NAMALWA (cell line): ENCODE measurements at regions not wholly inside any gene's neighbourhood (a gene's known extent, or its start where the extent isn't known, plus 50 kb on each side); places are given as distances from the start of the nearest gene placed in this dataset.
A peak's percentile ranks its signal among the peaks of the same experiment; 100 is the strongest.

Experiments used
- DNase-seq: peaks from one replicate; pipeline ENCODE4 v3.0.0-alpha.2; 2015; ENCODE audit warnings: low spot score

DNA sequence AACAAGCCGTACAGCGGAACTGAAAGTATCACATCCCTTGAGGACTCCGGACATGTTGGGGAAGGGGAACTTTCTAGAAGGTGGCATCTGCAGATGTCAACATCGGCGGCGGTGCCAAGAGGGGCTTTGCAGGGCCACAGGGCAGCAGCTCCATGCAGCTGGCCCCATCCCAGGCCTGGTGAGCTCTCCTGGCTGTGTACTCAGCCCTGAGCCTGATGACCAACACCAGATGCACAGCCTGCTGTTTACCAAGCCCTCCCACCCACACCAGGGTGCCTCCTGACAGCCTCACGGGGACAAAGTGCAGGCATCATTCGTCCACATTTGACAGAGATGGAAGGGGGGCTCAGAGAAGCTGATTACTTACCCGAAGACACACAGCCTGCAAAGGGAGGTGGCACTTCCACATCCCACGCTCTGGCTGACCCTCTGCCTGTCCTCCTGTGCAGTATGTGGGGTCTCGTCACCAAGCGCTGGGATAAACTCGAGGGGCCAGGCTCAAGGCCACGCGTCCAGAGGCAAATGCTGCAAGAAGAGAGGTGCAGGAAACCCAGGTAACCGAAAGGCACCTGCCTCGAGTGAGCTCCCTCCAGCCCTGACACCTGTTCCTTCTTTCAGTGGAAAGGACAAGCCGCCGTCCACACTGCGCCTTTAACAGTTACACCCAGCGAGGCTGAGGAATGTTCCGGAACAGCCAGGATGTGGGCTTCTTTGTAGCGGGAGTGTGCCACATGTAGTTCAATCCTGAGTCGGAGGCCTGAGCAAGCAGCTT is 69.0 kb upstream of the ASAP2 start:
- DNase-seq: no peak

DNA sequence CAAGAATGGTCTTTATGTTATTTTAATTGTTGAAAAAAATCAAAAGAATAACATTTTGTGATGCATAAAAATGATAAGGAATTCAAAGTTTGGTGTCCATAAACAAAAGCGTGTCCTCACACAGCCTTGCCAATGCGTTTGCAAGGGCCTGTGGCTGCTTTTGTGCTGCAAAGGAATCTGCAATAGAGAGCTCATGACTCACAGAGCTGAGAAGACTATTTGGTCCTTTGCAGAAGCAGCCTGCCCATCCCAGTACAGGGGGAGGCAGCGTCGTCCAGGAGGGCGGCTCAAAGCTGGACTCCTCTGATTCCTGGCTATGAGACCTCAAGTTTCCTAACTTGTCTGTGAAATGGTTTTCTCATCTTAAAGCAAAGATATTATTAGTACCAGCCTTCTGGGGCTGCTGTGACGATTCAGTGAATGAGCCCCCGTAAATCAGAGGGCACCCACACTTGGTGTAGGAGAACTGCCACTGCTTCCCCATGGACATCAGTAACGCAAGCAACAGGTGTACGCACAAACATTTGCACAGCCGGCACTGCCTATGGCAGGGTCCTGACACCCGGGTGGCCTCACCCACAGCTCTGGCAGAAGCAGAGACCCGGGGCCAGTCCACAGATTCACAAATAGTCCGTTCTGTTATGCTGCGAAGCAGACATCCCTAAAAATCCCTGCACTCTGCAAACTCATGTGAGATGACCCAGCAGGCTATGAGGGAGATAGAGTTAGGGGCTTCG is 70.6 kb upstream of the ASAP2 start:
- no peak for DNase-seq

DNA sequence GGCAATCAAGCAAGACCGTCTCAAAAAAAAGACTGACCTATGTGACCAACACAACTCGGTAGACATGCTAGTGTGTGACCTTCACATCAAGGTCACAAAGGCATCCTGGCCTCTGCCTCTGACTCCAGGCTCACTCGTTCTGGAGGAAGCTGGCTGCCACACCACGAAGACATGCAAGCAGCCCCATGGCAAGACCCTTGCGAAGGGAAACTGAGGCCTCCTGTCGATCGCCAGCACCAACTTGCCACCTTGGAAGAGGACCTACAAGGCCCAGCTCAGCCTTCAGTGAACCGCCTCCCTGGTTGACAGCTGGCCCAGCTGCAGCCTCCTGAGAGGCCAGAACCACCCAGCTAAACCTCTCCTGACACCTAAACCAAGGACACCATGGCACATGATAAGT is 79.3 kb upstream of the ASAP2 start:
- DNase-seq: no peak

DNA sequence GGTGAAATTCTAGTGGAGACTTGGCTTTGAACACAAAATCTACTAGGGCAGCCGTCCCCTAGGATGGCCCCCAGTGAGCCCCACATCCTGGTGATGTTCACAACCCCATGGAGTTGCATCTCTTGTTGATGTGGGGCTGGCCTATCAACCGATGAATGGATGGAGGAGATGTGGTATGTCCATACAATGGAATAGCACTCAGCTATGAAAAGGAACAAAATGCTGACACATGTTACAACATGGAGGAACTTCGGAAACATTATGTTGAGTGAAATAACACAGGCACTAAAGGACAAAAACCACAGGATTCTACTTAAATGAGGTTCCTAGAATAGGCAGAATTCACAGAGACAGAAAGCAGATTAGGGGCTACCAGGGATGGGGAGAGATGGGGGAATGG is 80.1 kb upstream of the ASAP2 start:
- DNase-seq: no peak

DNA sequence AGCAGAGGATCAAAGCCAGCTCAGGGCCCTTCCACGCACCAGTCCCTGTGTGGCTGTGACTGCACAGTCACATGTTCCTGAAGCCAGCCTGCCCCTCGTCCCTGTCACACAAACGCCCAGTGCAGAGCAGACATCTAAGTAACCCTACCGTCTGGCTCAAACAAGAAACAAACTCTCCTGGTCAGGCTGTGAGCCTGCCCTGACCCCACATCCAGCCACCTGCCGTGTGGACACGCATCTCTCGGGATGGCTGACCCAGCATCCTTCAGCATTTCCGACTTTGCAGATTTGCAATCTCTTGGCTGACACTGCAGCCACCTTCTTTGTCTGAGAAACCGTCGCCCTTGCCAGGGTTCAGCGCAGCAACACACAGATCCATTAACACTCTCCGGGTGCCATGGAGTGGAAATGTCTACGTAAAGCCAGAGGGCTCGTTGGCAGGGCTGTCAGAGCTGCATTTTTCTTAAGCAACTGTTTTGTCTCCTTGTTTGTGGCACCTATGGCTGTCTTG is 82.3 kb upstream of the ASAP2 start:
- no peak for DNase-seq

DNA sequence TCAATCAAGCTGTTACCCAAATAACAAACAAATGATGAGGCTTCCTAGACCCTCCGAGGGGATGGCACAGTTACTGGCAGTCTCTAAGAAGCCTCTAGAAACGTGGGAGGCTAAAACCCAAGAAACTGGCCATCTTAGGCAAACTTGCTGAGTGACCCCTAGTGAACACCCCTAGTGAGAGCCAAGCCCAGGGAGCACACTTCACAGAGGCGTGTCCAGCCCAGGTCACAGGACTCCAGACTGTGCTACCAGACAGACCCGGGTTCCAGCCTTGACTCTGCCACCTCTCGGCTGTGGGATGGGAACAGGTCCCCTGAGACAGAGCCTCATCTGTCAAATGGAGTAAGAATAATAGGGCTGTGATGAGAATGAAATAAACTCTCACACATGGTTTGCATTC is 83.5 kb upstream of the ASAP2 start:
- no peak for DNase-seq

DNA sequence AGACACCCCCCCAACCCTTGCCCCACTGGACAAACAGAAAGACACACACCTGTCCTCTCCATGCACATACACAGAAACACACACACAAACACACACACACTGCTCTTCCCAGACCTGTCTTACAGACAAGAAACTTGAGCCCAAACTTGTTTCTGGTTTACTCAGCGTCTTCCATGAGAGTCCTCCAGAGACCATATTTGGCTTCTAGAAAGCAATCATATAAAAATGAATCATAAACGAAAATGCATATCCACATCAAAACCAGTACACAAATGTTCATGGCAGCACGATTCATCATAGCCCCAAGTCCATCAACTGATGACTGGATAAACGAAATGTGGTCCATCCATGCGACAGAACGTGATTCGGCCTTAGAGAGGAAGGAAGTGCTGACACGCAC is 84.2 kb upstream of the ASAP2 start:
- no peak for DNase-seq

DNA sequence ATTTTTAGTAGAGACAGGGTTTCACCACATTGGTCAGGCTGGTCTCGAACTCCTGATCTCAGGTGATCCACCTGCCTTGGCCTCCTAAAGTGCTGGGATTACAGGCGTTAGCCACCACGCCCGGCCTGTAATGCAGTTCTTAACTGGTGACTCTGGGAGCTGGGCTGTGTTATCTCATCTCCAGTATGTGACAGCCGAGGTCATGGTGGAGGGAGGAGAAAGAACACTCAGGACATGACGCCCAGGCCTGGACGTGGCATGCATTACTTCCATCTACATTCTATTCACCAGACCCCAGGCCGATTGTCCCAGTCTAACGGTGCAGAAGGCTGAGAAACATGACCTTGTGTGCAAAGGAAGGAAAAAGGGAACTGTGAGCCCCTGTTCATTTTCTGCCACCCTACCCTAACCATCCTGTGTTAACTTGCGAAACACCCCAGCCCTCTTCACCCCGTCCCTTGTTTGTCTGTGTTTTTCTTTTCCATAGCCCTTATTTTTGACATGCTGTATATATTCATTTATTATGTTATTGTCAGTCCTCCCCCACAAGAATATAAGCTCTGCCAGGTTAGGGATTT is 88.1 kb upstream of the ASAP2 start:
- DNase-seq: no peak

DNA sequence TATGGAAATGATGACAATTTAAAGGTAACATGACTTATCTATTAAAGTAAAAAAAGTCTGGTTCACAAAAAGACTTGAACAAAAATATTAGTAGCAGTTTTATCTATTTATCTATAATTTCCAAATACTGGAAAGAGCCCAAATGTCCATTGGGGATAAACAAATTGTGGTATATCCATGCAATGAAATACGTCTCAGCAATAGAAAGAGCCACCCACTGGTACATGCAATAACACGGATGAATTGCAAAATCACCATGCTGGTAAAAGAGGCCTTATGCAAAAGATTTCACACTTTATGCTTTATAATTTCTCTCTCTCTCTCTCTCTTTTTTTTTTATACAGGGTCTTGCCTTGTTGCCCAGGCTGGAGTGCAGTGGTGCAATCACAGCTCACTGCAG is 91.4 kb upstream of the ASAP2 start:
- no peak for DNase-seq

DNA sequence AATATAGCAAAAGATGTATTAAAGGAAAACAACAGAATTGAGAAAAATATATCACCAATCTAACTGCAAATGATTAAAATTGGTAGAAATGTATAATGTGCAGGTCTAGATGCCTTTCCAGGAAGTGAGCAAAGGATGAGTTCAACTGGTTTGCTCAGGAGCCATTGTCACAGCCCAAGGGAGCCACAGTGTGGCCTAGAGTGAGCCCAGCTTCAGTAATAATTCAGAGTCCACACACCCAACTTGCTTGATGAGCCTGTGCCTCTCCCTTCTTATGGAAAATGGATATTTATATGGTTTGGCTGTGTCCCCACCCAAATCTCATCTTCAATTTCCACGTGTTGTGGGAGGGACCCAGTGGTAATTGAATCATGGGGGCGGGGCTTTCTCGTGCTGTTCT is 92.2 kb upstream of the ASAP2 start:
- DNase-seq: peak; percentile 8

DNA sequence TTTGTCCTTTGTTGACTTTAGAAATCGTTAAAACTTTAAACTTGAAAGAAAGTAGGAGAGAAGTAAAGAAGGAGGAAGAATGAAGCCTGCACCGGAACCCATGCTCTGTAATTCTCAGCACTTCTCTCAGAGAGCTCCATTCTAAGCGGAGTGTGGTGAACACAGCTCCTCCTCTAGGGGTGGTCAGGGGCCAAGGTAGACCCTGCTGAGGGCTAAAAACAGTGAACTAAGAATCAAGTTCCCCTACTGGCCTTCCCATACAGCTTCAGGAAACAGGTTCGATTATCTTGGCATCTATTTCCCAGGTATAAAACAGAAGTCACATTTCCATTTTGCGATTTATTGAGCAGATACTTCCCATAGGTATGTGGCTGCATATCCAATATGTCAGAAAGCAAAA is 92.7 kb upstream of the ASAP2 start:
- no peak for DNase-seq

DNA sequence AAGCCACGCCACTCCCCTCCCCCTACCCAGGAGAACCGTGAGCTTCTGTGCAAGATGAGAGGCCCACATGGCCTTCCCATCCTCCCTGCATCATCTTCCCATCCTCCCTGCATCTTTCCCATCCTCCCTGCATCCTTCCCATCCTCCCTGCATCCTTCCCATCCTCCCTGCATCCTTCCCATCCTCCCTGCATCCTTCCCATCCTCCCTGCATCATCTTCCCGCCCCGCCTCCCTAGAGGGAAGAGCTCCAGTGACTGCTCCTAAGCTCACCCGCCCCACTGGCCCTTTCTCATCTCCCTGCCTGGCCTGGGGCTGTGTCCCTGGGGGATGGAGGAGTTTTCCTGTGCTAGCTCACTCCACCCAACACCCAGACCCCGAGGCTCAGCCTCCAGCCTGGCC is 93.3 kb upstream of the ASAP2 start:
- DNase-seq: no peak

DNA sequence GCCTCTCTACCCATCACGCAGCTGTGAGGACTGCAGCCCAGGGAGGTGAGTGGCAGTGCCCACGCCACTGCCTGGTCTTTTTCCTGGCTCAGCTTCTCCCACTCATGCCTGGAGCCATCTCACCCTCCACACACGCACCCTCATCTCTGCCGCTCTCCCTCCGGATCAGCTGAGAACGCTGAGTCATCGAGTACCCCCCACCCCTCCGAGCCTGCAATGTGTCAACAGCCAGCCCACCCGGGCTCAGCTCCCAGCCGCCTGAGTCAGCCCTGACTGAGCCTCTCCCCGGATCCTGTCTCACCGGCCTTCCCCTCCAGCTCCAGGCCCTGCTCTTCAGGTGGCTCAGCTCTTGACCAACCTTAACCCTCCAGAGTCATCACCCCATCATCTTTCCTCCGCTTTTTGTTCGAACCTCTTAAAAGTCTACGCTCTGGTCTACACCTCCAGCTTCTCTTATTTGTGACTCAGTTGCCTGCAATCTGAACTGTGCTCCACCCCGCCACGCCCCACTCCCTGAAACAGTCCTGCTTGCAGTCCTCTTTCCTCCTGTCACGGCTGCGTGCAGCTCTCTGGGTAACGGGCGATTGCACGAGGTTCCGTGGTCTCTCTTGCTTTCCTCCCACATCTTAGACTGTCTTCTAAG is 94.4 kb upstream of the ASAP2 start:
- DNase-seq: no peak

DNA sequence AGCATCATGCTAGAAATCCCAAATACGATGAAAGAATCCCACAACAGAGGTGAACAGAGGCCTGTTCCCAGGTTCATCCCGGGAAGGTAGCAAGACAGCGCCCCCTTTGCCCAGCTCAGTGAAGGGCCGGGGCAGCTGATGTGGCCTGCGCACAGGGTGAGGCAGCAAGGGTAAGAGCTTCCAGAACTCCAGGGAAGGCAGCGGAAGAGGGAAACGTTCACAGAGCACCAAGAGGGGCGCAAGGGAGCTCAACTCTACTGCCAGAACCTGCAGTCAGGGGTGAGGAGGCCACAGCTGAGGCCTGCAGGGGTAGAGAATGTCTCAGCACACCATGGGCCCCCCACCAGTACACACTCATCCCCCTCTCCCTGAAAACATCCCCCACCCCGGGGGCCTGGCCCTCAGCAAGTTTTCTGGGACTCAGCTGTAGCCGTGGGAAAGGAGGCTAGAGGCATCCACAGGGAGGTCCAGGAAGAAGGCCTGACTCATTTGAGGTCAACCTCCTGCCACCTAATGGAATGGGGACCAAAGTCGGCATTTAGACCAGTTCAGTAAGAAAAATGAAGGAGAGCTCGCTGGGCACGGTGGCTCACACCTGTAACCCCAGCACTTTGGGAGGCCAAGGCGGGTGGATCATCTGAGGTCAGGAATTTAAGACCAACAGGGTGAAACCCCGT is 95.6 kb upstream of the ASAP2 start:
- DNase-seq: no peak

DNA sequence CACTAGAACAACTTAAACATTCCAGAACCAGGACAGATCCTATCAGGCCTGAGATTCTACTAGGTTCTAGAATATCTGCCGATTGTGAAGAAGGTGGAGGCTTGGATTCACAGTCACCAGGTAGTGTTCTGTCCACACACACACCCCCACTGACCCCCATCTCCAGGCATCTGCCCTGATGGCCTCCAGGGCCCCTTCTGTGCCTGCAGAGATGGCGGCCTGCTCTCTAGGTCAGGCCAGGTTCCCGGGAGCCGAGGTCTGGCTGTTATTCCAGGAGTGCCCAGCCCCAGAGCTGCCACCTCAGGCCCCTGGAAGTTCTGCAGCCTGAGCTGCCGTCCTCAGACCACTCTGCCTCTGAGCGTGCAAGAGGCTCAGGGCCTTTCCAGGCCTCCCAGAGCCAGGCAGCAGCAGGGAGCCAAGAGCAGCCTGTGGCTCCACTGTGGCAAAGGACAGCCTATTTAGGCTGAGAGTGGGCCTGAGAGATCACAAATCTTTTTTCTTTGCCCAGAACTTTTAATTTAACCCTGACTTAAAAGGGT is 96.2 kb upstream of the ASAP2 start:
- DNase-seq: no peak

DNA sequence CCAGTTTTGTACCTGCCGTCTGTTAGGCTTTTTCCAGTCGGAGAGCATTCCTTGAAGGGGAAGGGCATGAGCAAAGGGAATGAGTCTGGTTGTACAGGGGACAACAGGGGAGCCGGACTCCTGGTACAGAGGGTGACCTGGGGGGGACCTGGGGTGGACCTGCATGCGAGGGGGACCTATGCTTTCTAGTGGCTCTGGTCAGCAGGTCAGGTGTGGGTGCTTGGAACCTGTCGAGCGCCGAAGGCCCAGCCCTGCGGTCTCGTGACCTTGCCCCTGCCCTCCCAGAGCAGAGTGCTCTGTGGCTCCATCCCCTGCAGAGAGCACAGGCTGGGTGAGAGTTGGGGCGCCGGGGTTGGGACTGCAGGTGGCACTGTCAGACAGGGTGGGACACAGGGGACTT is 96.7 kb upstream of the ASAP2 start:
- no peak for DNase-seq

DNA sequence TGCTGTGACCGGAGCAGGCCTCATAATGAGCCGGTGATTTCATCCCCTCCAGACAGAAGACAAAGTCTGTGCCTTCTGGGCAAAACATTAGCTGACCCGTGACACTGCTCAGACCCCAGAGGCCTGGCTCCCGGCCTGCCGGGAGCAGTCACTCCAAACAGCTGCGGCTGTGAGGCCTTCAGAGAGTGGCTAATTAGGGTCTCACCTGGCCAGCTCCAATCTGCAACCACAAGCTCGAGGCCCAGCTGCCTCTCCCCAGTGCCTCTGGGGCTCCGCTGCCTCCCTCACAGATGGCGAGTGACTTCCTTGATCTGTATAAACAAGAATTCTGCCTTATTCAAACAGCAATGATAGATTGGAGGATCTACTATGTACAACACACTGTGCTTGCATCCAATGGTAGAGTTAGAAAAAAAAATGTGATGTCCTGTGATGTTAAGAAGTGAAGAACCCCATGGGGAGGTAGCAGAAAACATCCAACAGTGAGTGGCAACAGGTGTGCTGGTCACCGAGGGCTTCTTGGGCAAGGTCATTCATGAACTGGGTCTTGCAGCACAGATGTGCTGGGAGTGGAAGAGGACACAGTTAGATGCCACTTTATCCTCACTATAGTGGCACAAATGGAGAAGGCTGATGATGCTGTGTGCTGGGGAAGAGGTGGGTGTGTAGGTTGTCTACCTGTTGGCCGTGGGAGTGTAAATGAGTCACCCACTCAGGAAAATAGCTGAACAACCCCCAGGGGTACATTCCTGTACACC is 98.2 kb upstream of the ASAP2 start:
- DNase-seq: peak; percentile 21

DNA sequence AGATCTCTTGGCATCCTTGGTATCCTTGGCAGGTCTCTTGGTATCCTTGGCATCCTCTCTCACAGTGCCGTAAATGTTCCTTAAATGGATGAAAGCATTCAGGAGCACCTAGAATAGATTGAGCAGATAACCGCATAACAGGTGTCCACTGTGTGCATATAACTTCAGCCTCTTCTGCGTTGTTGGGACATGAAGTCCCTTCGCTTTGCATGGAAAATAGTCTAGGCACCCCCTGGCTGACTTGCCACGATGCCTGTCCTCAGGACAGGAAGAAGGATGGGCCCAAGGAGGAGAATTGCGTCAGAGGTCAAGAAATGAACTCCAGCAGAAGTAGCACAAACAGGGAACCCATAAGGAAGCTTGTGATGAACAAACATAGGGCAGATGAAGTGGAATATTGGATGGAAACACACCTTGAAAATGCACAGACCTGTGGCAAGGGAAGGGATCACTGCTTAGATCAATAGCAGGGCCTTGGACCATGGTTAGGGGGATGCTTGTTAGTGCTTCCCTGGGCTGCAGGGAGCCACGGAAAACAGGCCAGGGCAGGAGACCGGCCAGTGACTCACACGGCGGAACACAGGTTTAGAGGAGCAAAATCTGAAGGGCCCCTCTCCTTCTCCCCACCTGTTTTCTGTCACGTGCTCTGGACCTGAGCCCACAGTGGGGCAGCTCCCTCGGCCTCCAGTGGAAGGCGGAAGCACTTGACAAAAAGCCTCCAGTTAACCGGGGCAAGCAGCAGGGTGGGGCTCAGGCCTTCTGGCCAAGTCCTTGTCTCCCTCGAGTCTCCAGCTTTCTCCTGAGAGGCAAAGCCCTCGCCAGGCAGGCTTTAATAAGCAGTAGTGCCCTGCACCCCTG is 99.2 kb upstream of the ASAP2 start:
- DNase-seq: no peak

DNA sequence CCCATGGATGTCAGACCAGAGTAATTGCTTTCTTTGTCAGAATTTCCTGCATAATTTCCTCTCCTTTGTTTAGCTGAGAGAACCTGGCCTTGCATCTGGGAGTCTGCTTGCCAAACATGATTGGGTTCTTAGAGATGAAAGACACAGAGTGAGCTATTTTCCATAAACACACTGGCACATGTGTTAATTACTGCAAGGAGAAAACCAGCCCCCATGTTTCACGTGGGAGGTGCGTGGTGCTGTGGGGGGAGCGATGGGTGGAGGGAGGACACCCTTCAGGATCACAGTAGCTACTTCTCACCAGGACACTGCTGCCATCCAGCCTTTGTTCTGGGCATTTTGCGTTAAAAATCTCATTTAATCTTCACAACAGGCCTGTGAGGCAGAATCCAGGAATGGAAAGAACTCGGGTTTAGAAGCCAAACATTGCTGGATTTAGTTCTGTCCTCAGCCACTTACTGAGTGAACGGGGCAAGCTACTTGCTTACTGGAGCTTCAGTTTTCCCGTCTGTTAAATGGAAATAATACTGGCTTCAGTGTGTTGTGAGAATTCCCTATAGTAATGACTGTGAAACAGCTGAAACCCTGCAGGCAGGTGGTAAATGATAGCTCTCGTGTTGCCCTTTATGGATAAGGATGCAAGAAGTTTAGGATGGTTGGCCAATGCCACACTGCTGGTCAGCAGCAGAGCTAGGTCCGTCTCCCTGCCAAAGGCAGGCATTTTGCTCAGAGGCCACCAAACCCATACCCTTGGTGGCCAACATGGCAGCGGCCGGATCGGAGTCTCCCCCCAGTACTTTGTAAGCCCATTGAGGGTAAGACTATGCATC is 100.1 kb upstream of the ASAP2 start:
- no peak for DNase-seq
